Kidney (tissue), 13 donors: ENCODE measurements at regions not wholly inside any gene's neighbourhood (a gene's known extent, or its start where the extent isn't known, plus 50 kb on each side); places are given as distances from the start of the nearest gene placed in this dataset.

Experiments
- DNase-seq, 5 donors: peaks; one replicate each; pipeline ENCODE4 v3.0.0-alpha.2; 2013 to 2020
- FAIRE-seq: peaks from 2 replicates; lab custom pipeline; 2012; peaks lifted over from hg19 to GRCh38; lab: Jason Lieb, UNC
- H3K27ac ChIP-seq, 2 donors: one replicate each; pipeline ENCODE4 v1.7.0; 2013; ENCODE audit warnings: low read depth in 2 of 2, low read length in 2 of 2, inconsistent platforms in 1 of 2
- H3K27me3 ChIP-seq: one replicate; pipeline ENCODE4 v1.7.1; 2013; ENCODE audit warnings: low read length, inconsistent platforms; ENCODE audit not compliant: control insufficient read depth, insufficient read depth
- H3K36me3 ChIP-seq, 3 donors: one replicate each; pipeline versions ENCODE4 v1.7.0 to v1.7.1; 2013; ENCODE audit warnings: low read length in 3 of 3, control low read depth in 1 of 3, inconsistent platforms in 1 of 3; ENCODE audit not compliant: insufficient read depth in 3 of 3, control insufficient read depth in 2 of 3
- H3K4me1 ChIP-seq, 3 donors: one replicate each; pipeline versions ENCODE4 v1.7.0 to v1.7.1; 2013; ENCODE audit warnings: low read length in 3 of 3, inconsistent platforms in 1 of 3, low read depth in 1 of 3; ENCODE audit not compliant: control insufficient read depth in 2 of 3, insufficient read depth in 2 of 3
- H3K4me3 ChIP-seq, 3 donors: one replicate each; pipeline versions ENCODE4 v1.7.0 to v1.8.1; 2013; ENCODE audit warnings: low read length in 3 of 3, control low read depth in 1 of 3, inconsistent platforms in 1 of 3
- H3K9ac ChIP-seq, 3 donors: one replicate each; pipeline versions ENCODE4 v1.7.0 to v1.7.1; 2013; ENCODE audit warnings: low read length in 3 of 3, control low read depth in 1 of 3, inconsistent platforms in 1 of 3
- H3K9me3 ChIP-seq, 3 donors: one replicate each; pipeline versions ENCODE4 v1.7.0 to v1.7.1; 2013; ENCODE audit warnings: low read length in 3 of 3, control low read depth in 1 of 3, inconsistent platforms in 1 of 3; ENCODE audit not compliant: control insufficient read depth in 2 of 3, insufficient read depth in 1 of 3
- CTCF ChIP-seq: IDR thresholded peaks from 3 replicates; pipeline ENCODE4 v1.5.1; 2012; ENCODE audit warnings: mild to moderate bottlenecking, moderate library complexity, borderline replicate concordance; ENCODE audit not compliant: insufficient read depth; ENCODE audit errors: extremely low read depth
- intact Hi-C: fragments of 100-400 bp; cut with DNase I; formaldehyde crosslinking; loops from one replicate; pipeline ENCODE4 v1.11.1; 2022
- donor health status: control.
- donor health status: control.
- donor health status: control.
- donor health status: control.
- donor health status: control.
- donor health status: DM: yes; HTN: yes; CAD: no.
- donor health status: Normal renal cell carcinoma (clear cell type).

DNA sequence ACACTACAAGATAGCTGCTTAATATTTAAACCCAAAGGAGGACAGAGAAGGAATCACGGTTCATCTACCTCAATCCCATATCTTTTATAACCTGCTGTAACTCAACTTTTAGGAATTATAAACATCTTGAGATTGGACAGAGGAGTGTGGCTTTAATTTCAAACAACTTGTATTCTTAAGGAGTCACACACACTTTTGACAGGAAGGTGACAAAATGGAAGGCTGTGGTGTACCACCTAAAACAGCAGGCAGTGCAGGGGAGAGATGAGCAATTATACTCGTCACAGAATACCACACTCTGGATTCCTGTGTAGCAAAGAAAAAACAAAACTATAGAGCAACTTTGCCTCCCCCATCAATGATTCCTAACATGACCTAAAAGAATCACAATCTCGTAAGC lies 194.8 kb downstream of the ZEB2 start:
- no peak overlapping the region for H3K27ac ChIP-seq
- no peak overlapping the region for H3K9ac ChIP-seq
- no peaks in the 10 kb centered on the region for H3K27me3 ChIP-seq
- H3K36me3 ChIP-seq = no peaks in the 10 kb centered on the region
- no peak overlapping the region for H3K4me3 ChIP-seq
- FAIRE-seq = no peak
- H3K9me3 ChIP-seq = no peaks in the 10 kb centered on the region
- DNase-seq = peak in 2 of 5 donors; percentile 43 to 56
- intact Hi-C loops = no loop called here
- H3K4me1 ChIP-seq = peaks cover 3% of the 10 kb centered on the region in 3 donors
- no peak for TF ChIP-seq CTCF

DNA sequence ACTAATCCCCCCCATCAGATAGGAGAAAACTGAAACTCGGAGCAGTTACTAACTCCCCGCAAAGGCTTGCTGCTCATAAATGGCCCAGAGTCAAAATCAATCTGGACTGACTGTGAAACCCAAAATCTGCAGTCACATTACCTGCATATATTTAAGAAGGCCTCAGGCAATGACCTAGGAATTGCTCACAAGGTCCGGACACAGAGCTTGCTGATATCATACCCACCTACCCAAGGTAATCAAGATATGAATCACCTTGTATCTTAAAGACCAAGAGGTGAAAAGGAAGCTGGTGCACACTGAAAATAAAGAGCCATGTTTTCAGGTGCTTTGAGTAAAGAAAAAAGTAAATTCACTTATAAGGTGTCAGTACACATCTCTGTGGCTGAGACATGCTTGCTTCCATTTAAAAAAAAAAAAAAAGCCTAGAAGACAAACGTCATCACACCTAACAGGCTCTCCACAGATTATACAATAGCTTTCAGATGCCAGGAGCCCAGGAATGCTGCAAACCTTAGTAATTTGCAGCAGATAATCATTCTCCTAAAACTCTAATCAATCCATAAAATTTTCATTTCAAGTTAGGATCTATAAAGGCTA lies 195.4 kb downstream of the ZEB2 start:
- no peaks in the 10 kb centered on the region for H3K27me3 ChIP-seq
- H3K4me3 ChIP-seq = no peak overlapping the region
- H3K4me1 ChIP-seq = peaks cover 3% of the 10 kb centered on the region in 3 donors
- DNase-seq (no peak), FAIRE-seq (no peak)
- H3K9me3 ChIP-seq = no peaks in the 10 kb centered on the region
- intact Hi-C loops = no loop called here
- no peaks in the 10 kb centered on the region for H3K36me3 ChIP-seq
- no peak overlapping the region for H3K27ac ChIP-seq
- no peak overlapping the region for H3K9ac ChIP-seq
- TF ChIP-seq CTCF = no peak

- DNase-seq = no peak
- Histone ChIP-seq H3K4me3 (no peak overlapping the region), H3K27ac (no peak overlapping the region), H3K9ac (no peak overlapping the region), H3K36me3 (no peaks in the 10 kb centered on the region), H3K4me1 (peaks cover 3% of the 10 kb centered on the region in 3 donors), H3K9me3 (no peaks in the 10 kb centered on the region), H3K27me3 (no peaks in the 10 kb centered on the region)
- intact Hi-C loops = no loop called here
- no peak for FAIRE-seq
- no peak for TF ChIP-seq CTCF
These were observed 196.0 kb downstream of the ZEB2 start for GRCh38 chr2:144323946-144324345.

DNA sequence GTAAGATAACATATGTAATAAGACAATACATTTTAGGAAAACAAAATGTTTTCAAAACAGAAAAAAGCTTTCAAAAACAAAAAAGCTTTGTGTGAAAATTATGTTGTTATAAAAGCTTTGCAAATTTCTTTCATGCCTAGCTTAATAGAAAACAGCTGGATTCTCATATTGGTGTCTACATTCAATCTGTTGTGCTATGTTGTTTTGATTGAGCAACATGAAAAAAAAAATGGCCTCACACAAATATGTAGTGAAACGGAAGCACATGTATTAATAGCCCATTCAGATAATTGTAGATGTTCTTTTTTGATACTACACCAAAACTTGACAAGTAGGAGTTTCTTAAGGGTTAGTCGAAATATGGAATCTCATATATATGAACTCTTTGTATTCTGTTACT lies 197.5 kb downstream of the ZEB2 start:
- no peak overlapping the region for H3K27ac ChIP-seq
- no peak overlapping the region for H3K4me3 ChIP-seq
- intact Hi-C loops = no loop called here
- FAIRE-seq = no peak
- no peaks in the 10 kb centered on the region for H3K36me3 ChIP-seq
- H3K4me1 ChIP-seq = peaks cover 3% of the 10 kb centered on the region in 3 donors
- TF ChIP-seq CTCF = no peak
- no peaks in the 10 kb centered on the region for H3K9me3 ChIP-seq
- no peak for DNase-seq
- no peaks in the 10 kb centered on the region for H3K27me3 ChIP-seq
- H3K9ac ChIP-seq = no peak overlapping the region
